NCI-H774 (cell line): ENCODE measurements at regions not wholly inside any gene's neighbourhood (a gene's known extent, or its start where the extent isn't known, plus 50 kb on each side); places are given as distances from the start of the nearest gene placed in this dataset.
"Not testable (repeated sequence)": the region's sequence is repeated elsewhere in the genome, so short reads cannot be mapped to it uniquely, and the experiment has no call there.

Experiments
- DNase-seq: peaks from one replicate; lab custom pipeline; 2025; lab: John Stamatoyannopoulos, UW

- no peak for DNase-seq
Observed at GRCh38 chr18:11458447-11458846, 150.9 kb upstream of the SLC35G4 start.

- DNase-seq: not testable (repeated sequence)
Observed at GRCh38 chr18:11457853-11458252, 151.5 kb upstream of the SLC35G4 start.

DNA sequence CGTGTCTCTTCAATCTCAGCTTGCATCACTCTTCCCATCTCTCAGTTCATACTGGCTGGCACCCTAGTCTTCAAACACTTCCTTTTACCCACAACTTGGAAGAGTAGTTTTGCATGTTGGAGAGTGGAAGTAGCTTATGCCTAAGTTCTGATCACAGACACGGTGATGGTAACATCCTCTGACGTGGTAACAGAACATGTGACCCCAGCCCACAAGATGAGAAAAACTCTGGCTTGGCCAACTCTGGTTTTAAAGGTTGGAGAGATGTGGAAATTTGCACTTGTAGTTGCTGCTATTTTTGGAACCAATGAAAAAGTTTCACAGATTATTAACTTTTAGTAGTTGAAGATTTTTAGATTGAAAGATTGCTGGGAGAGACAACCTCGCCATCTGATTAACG lies 155.4 kb upstream of the SLC35G4 start:
- no peak for DNase-seq

- not testable (repeated sequence) for DNase-seq
Observed at GRCh38 chr18:11444169-11444568, 165.2 kb upstream of the SLC35G4 start.

GRCh38 chr18:11437046-11437445 lies 172.3 kb upstream of the SLC35G4 start:
- no peak for DNase-seq

DNA sequence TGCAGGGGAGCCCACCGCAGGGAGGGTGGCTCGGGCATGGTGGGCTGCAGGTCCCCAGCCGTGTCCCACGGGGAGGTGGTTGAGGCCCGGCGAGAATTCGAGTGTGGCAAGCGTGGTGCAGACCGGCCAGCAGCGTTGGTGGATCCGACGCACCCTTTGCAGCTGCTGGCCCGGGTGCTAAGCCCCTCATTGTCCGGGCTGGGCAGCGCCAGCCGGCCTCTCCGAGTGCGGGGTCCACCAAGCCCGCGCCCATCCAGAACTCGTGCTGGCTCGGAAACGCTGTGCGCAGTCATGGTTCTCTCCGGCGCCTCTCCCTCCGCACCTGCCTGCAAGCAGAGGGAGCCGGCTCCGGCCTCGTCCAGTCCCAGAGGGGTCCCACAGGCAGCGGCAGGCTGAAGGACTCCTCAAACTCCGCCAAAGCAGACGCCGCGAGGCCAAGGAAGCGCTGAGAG lies 177.0 kb upstream of the SLC35G4 start:
- no peak for DNase-seq

DNA sequence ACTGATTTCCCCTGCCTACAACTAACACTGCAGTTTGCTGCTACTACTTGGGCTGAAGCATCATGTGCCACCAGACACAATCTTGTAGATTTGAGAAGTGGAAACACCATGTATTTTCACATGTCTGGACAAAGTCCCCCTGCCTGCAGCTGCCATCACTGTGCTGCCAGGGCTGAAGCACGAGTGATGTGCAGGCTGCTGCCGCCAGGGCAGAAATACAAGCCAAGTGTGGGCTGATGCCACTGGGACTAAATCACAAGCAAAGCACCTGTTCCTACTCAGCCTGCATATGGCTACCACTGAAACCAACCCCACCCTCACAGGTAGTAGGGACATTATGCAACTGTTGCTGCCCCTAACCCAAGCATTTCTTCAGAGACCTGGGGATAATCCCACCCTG lies 179.5 kb upstream of the SLC35G4 start:
- DNase-seq: no peak

GRCh38 chr18:11425211-11425610 lies 184.2 kb upstream of the SLC35G4 start:
- no peak for DNase-seq

DNA sequence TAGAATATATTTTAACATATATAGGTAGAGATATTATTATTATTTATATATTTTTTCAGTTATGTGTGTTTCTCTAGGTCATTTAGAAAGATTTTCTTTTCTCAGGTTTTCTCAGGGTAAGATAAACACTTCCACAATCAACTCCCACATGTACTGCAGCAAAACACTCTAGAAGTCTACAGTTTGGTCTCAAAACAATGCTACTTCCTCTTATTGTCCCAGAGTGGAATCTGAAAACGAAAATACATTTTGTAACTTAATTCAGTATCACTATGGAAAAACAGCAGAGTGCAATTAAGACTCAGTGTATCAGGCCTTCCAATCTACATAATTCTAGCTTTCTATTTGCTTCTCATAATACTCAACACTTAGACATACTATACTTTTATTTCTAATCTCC lies 190.1 kb upstream of the SLC35G4 start:
- DNase-seq: no peak

GRCh38 chr18:11412811-11413210 lies 196.6 kb upstream of the SLC35G4 start:
- DNase-seq: no peak

- no peak for DNase-seq
Observed at GRCh38 chr18:11411048-11411447, 198.3 kb upstream of the SLC35G4 start.

- DNase-seq: no peak
Observed at GRCh38 chr18:11408555-11409065, 200.8 kb upstream of the SLC35G4 start.

- no peak for DNase-seq
Observed at GRCh38 chr18:11407940-11408339, 201.5 kb upstream of the SLC35G4 start.

DNA sequence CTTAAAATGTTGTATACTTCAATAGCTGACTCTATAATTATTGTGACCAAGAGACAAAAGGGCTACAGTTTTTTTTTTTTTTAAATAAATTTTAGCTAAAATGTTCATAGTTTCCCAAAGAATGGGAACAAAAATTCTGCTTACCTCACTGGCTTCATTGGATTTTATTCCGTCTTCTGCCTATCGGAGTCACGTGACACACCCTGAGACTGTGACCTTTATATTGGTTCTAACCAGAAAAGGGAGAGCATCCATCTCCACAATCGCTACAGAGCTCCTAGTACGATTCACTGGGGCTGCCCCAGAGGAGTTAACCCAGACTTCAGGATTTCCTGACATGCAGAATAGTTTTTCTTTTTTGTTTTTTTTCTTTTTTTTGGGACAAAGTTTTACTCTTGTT lies 203.6 kb upstream of the SLC35G4 start:
- DNase-seq: no peak

DNA sequence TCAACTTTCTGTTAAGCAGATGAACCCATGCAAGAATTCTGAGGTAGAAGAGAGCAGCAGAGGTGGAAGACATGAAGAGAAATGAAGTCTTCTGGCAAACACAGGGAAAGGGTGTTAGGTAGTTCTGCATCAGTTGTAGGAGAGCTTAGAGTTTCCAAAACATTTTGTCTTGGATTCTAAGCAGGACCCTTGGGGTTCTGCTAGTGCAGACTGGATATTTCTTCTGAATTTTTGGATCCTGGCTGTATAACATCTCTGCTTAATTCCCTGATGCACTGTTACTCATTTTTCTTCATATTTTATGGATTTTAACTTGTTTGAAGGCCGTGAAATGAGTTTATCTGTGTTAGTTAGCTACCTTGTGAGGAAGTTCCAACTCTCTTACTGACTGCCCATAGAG lies 208.7 kb upstream of the SLC35G4 start:
- no peak for DNase-seq

- DNase-seq: no peak
Observed at GRCh38 chr18:11398625-11399024, 210.8 kb upstream of the SLC35G4 start.

- DNase-seq: no peak
Observed at GRCh38 chr18:11392980-11393885, 216.2 kb upstream of the SLC35G4 start.

GRCh38 chr18:11392292-11392691 lies 217.1 kb upstream of the SLC35G4 start:
- DNase-seq: no peak

DNA sequence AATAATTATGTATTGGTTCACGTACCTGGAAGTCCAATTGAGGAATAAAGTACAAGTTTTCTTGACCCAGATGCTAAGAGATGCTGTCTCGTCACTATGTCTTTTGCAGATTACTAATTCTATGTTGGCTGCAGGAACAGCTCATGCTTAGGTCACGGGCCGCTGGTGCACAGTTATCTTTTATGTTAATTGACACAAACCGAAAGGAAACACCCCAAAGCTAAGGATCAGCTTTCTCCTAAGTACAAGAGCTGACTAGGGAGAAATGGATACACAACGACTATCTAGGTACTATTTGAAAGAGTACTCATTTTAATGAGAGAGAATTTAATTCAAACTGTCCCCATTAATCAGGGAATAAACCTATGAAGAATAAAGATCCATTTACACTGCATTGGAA lies 217.7 kb upstream of the SLC35G4 start:
- no peak for DNase-seq

- DNase-seq: no peak
Observed at GRCh38 chr18:11388755-11389680, 220.4 kb upstream of the SLC35G4 start.

GRCh38 chr18:11387880-11388279 lies 221.5 kb upstream of the SLC35G4 start:
- DNase-seq: no peak

DNA sequence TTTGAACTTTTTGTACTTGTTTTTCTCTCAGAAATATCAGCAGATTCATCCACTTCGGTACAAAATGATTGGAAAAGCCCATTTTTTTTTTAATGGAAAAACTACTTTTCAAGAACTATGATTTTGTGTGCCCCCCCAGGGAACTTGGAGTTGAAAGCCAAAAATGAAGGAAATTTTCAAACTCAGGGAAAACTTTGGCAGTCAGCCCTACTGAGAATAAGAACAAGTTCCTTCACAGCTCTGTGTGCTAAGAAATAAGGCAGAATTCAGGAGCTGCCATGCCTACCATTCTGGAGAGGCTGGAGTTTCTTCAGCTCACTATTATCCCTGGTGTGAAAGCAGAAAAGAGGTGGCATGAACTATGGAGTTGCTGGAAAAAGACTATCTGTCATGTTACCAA lies 226.0 kb upstream of the SLC35G4 start:
- no peak for DNase-seq

DNA sequence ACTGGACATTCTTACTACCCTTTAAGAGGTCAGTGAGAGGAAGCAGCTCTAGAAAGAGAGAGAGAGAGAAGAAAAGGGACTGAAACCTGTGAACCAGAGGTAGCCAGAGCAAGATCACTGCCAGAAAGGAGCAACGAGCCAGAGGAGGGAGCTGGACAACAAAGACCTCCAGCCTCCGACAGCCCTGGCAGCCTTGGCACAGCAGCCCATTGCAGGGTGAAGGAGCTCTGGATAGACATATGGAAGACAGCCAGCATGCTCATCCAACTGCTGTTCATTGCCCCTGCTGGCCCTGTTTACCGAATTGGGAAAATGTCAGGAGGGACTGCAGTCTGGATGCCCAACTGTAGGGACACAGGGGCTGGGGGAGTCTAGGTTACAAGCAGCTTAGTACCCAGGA lies 228.4 kb upstream of the SLC35G4 start:
- no peak for DNase-seq
